Mesendoderm (in vitro differentiated cells): ENCODE measurements at regions not wholly inside any gene's neighbourhood (a gene's known extent, or its start where the extent isn't known, plus 50 kb on each side); places are given as distances from the start of the nearest gene placed in this dataset.

Source experiments
- DNase-seq: peaks from one replicate; pipeline ENCODE4 v3.0.0; 2013
- H2AK5ac ChIP-seq: 2 replicates; pipeline ENCODE4 v1.6.1; 2013; ENCODE audit warnings: low read length, inconsistent platforms
- H2BK120ac ChIP-seq: 2 replicates; pipeline ENCODE4 v1.6.1; 2013; ENCODE audit warnings: low read depth, mild to moderate bottlenecking, low read length, moderate library complexity, mixed read lengths
- H2BK15ac ChIP-seq: replicated peaks from 2 replicates; pipeline ENCODE4 v1.6.1; 2013; ENCODE audit warnings: low read depth, mild to moderate bottlenecking, moderate library complexity
- H2BK5ac ChIP-seq: 2 replicates; pipeline ENCODE4 v1.6.1; 2013; ENCODE audit warnings: low read length, inconsistent platforms
- H3K18ac ChIP-seq: 2 replicates; pipeline ENCODE4 v1.6.1; 2013; ENCODE audit warnings: mild to moderate bottlenecking, low read length, mixed read lengths
- H3K23ac ChIP-seq: one replicate; pipeline ENCODE4 v1.6.1; 2013; ENCODE audit warnings: low read length
- H3K27ac ChIP-seq: 2 replicates; pipeline ENCODE4 v1.5.1; 2013; ENCODE audit warnings: low read depth, mild to moderate bottlenecking, inconsistent platforms, low read length, moderate library complexity
- H3K27me3 ChIP-seq: 2 replicates; pipeline ENCODE4 v1.6.1; 2013; ENCODE audit warnings: low read length, control low read depth, mild to moderate bottlenecking, inconsistent platforms; ENCODE audit not compliant: insufficient read depth, poor library complexity
- H3K36me3 ChIP-seq: 2 replicates; pipeline ENCODE4 v1.6.1; 2013; ENCODE audit warnings: low read length, inconsistent platforms; ENCODE audit not compliant: control insufficient read depth, insufficient read depth
- H3K4ac ChIP-seq: one replicate; pipeline ENCODE4 v1.6.1; 2013; ENCODE audit warnings: low read depth, mild to moderate bottlenecking, low read length, moderate library complexity
- H3K4me1 ChIP-seq: 2 replicates; pipeline ENCODE4 v1.6.1; 2013; ENCODE audit warnings: low read depth, low read length, inconsistent platforms; ENCODE audit not compliant: control insufficient read depth
- H3K4me2 ChIP-seq: 2 replicates; pipeline ENCODE4 v1.6.1; 2013; ENCODE audit warnings: low read length
- H3K4me3 ChIP-seq: 2 replicates; pipeline ENCODE4 v1.5.1; 2013; ENCODE audit warnings: mild to moderate bottlenecking, low read length
- H3K56ac ChIP-seq: one replicate; pipeline ENCODE4 v1.6.1; 2013; ENCODE audit warnings: low read length
- H3K79me1 ChIP-seq: 2 replicates; pipeline ENCODE4 v1.6.1; 2013; ENCODE audit warnings: low read length, inconsistent platforms
- H3K79me2 ChIP-seq: 2 replicates; pipeline ENCODE4 v1.6.1; 2013; ENCODE audit warnings: mild to moderate bottlenecking, low read length; ENCODE audit not compliant: control insufficient read depth, insufficient read depth
- H3K9ac ChIP-seq: 2 replicates; pipeline ENCODE4 v1.6.1; 2013; ENCODE audit warnings: low read length, inconsistent platforms
- H4K5ac ChIP-seq: one replicate; pipeline ENCODE4 v1.6.1; 2013; ENCODE audit warnings: low read length
- H4K8ac ChIP-seq: one replicate; pipeline ENCODE4 v1.6.1; 2013; ENCODE audit warnings: low read depth, mild to moderate bottlenecking, control low read depth, low read length, moderate library complexity
- WGBS: extraction: QIAGEN DNeasy Blood & Tissue Kit; methylation state at CpG from one replicate; pipeline ENCODE4 v1.1.7; 2013; ENCODE audit warnings: low lambda C conversion rate, missing lambda C conversion rate; ENCODE audit not compliant: insufficient coverage; ENCODE audit errors: extremely low coverage; 5-methylcytosine and 5-hydroxymethylcytosine counted together

- H2AK5ac ChIP-seq, result no peak overlapping the region
- no peaks in the 10 kb centered on the region for H3K36me3 ChIP-seq
- no CpG with 5 or more reads among the region's 1 CpG for WGBS
- H3K4me2 ChIP-seq, result no peak overlapping the region
- H3K56ac ChIP-seq, result no peak overlapping the region
- H2BK15ac ChIP-seq, result no peak overlapping the region
- H2BK5ac ChIP-seq, result no peak overlapping the region
- no peaks in the 10 kb centered on the region for H3K79me2 ChIP-seq
- no peak overlapping the region for H2BK120ac ChIP-seq
- no peaks in the 10 kb centered on the region for H3K79me1 ChIP-seq
- H4K5ac ChIP-seq, result no peak overlapping the region
- H3K4me3 ChIP-seq, result no peak overlapping the region
- H3K4ac ChIP-seq, result no peak overlapping the region
- no peak overlapping the region for H3K18ac ChIP-seq
- DNase-seq, result no peak
- H4K8ac ChIP-seq, result no peak overlapping the region
- H3K9ac ChIP-seq, result no peak overlapping the region
- H3K27me3 ChIP-seq, result no peaks in the 10 kb centered on the region
- no peaks in the 10 kb centered on the region for H3K4me1 ChIP-seq
- H3K23ac ChIP-seq, result no peak overlapping the region
- H3K27ac ChIP-seq, result no peak overlapping the region
Measured at GRCh38 chr3:35223632-35224394, 415.5 kb upstream of the ARPP21 start.

GRCh38 chr3:35224565-35225295 lies 414.6 kb upstream of the ARPP21 start:
- Histone ChIP-seq H2BK15ac (no peak overlapping the region), H2BK120ac (no peak overlapping the region), H2BK5ac (no peak overlapping the region), H3K23ac (no peak overlapping the region), H4K8ac (no peak overlapping the region), H3K18ac (no peak overlapping the region), H3K56ac (no peak overlapping the region), H4K5ac (no peak overlapping the region), H3K9ac (no peak overlapping the region), H3K4ac (no peak overlapping the region), H3K4me1 (no peaks in the 10 kb centered on the region), H3K4me3 (no peak overlapping the region), H3K79me1 (no peaks in the 10 kb centered on the region), H3K79me2 (no peaks in the 10 kb centered on the region), H3K27me3 (no peaks in the 10 kb centered on the region), H3K36me3 (no peaks in the 10 kb centered on the region), H3K4me2 (no peak overlapping the region), H2AK5ac (no peak overlapping the region), H3K27ac (no peak overlapping the region)
- no peak for DNase-seq
- WGBS, result no CpG with 5 or more reads among the region's 3 CpGs

DNA sequence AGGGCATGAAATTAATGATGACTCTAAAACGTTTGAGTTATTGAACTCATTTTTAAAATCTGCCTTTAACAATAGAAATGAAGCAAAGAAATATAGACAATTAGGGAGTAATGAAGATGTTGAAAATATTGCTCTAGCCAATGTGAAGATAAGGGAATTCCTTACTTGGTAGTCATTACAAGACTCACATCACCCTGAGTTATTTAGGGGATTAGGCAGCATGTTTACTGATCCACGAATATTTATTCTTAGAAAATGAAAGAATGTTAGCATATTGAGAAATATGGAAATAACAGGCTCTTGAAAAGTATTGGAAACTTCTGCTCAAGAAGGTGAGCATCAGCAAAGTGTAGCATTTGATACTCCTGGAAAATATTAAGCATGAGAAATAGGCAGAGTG lies 398.1 kb upstream of the ARPP21 start:
- Histone ChIP-seq H3K79me1 (no peaks in the 10 kb centered on the region), H3K4me3 (no peak overlapping the region), H3K79me2 (no peaks in the 10 kb centered on the region), H4K8ac (no peak overlapping the region), H3K56ac (no peak overlapping the region), H3K27ac (no peak overlapping the region), H3K9ac (no peak overlapping the region), H3K18ac (no peak overlapping the region), H2BK5ac (no peak overlapping the region), H4K5ac (no peak overlapping the region), H3K4me2 (no peak overlapping the region), H2AK5ac (no peak overlapping the region), H3K23ac (no peak overlapping the region), H2BK15ac (no peak overlapping the region), H3K4ac (no peak overlapping the region), H3K27me3 (no peaks in the 10 kb centered on the region), H2BK120ac (no peak overlapping the region), H3K4me1 (no peaks in the 10 kb centered on the region), H3K36me3 (no peaks in the 10 kb centered on the region)
- WGBS, result no CpG with 5 or more reads among the region's 2 CpGs
- DNase-seq, result no peak

DNA sequence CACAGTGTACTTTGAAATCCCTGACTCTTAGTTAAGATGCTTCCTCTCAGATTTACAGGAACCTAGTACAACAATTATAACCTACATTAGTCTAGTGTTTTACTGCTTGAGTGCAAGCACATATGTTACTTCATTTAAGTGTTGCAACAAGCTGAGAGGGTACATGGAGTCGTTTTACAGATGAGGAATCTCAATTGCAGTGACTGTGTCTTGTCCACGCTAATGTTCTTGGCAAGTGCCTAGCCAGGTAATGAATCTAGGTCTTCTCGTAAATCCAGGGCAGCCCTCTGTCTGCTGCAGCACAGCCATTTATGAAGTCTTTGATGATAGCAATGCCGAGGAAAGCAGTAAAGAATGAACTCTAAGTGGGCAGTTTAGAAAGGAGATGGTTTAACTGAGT lies 384.4 kb upstream of the ARPP21 start:
- Histone ChIP-seq H3K9ac (no peak overlapping the region), H3K4me1 (no peaks in the 10 kb centered on the region), H4K5ac (no peak overlapping the region), H3K27ac (no peak overlapping the region), H3K36me3 (no peaks in the 10 kb centered on the region), H3K56ac (no peak overlapping the region), H3K23ac (no peak overlapping the region), H2BK15ac (no peak overlapping the region), H3K27me3 (no peaks in the 10 kb centered on the region), H3K18ac (no peak overlapping the region), H4K8ac (no peak overlapping the region), H3K79me2 (no peaks in the 10 kb centered on the region), H3K4ac (no peak overlapping the region), H2BK120ac (no peak overlapping the region), H3K4me3 (no peak overlapping the region), H2AK5ac (no peak overlapping the region), H3K79me1 (no peaks in the 10 kb centered on the region), H3K4me2 (no peak overlapping the region), H2BK5ac (no peak overlapping the region)
- DNase-seq, result no peak
- WGBS, result no CpG with 5 or more reads among the region's 4 CpGs

- Histone ChIP-seq H3K4me1 (no peaks in the 10 kb centered on the region), H2BK15ac (no peak overlapping the region), H3K4me3 (no peak overlapping the region), H3K27me3 (no peaks in the 10 kb centered on the region), H3K79me1 (no peaks in the 10 kb centered on the region), H3K23ac (no peak overlapping the region), H4K8ac (no peak overlapping the region), H2AK5ac (no peak overlapping the region), H3K79me2 (no peaks in the 10 kb centered on the region), H2BK5ac (no peak overlapping the region), H3K18ac (no peak overlapping the region), H4K5ac (no peak overlapping the region), H3K36me3 (no peaks in the 10 kb centered on the region), H3K4ac (no peak overlapping the region), H3K27ac (no peak overlapping the region), H3K56ac (no peak overlapping the region), H2BK120ac (no peak overlapping the region), H3K4me2 (no peak overlapping the region), H3K9ac (no peak overlapping the region)
- no peak for DNase-seq
Measured at GRCh38 chr3:35257641-35258040, 381.7 kb upstream of the ARPP21 start.

GRCh38 chr3:35262406-35262805 lies 376.9 kb upstream of the ARPP21 start:
- H3K27me3 ChIP-seq, result no peaks in the 10 kb centered on the region
- H3K9ac ChIP-seq, result no peak overlapping the region
- H3K18ac ChIP-seq, result no peak overlapping the region
- no peak overlapping the region for H2BK120ac ChIP-seq
- no peaks in the 10 kb centered on the region for H3K79me2 ChIP-seq
- no peaks in the 10 kb centered on the region for H3K4me1 ChIP-seq
- H4K5ac ChIP-seq, result no peak overlapping the region
- H3K56ac ChIP-seq, result no peak overlapping the region
- H2BK15ac ChIP-seq, result no peak overlapping the region
- no peaks in the 10 kb centered on the region for H3K79me1 ChIP-seq
- H3K27ac ChIP-seq, result no peak overlapping the region
- no peak overlapping the region for H3K4me3 ChIP-seq
- no peak overlapping the region for H4K8ac ChIP-seq
- no peak overlapping the region for H2AK5ac ChIP-seq
- no peak overlapping the region for H3K4ac ChIP-seq
- H3K36me3 ChIP-seq, result no peaks in the 10 kb centered on the region
- no peak overlapping the region for H2BK5ac ChIP-seq
- DNase-seq, result no peak
- H3K23ac ChIP-seq, result no peak overlapping the region
- H3K4me2 ChIP-seq, result no peak overlapping the region
